Keratinocyte (primary cell): ENCODE measurements at regions not wholly inside any gene's neighbourhood (a gene's known extent, or its start where the extent isn't known, plus 50 kb on each side); places are given as distances from the start of the nearest gene placed in this dataset.

Source experiments
- EZH2 ChIP-seq: IDR thresholded peaks from one replicate; pipeline ENCODE4 v1.6.1; 2012; ENCODE audit warnings: inconsistent platforms, mild to moderate bottlenecking, low read length, moderate library complexity
- TF ChIP-seq, protein P1 (sequence below), 3 experiments: IDR thresholded peaks in 1 of 3; conservative IDR thresholded peaks in 1 of 3; optimal IDR thresholded peaks in 1 of 3; 2 replicates in 2 of 3; 3 replicates in 1 of 3; pipeline versions ENCODE3 to v1.5.1; 2011; ENCODE audit warnings: low read length in 3 of 3, mild to moderate bottlenecking in 3 of 3, moderate library complexity in 2 of 3, control low read depth in 1 of 3, inconsistent platforms in 1 of 3; ENCODE audit not compliant: insufficient read depth in 2 of 3; ENCODE audit errors: extremely low read depth in 1 of 3

DNA sequence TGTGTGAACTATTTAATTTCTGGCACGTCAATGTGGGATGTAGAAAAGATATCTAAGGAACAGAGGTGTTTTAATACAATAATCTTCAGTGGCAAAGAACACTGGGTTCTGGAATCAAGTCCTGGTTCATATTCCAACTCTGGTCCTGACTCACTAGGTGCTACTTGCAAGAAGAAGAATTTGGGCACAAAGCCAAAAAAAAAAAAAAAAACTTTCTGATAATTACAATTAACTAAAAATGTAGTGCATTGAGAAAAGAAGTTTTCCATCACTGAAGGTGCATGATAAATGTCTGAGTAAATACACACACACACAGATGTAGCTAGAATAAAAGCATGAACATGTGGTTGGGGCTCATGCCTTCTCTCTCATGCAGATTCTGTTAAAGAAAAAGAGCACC is 424.4 kb upstream of the REG3G start:
- TF ChIP-seq, protein P1, sequence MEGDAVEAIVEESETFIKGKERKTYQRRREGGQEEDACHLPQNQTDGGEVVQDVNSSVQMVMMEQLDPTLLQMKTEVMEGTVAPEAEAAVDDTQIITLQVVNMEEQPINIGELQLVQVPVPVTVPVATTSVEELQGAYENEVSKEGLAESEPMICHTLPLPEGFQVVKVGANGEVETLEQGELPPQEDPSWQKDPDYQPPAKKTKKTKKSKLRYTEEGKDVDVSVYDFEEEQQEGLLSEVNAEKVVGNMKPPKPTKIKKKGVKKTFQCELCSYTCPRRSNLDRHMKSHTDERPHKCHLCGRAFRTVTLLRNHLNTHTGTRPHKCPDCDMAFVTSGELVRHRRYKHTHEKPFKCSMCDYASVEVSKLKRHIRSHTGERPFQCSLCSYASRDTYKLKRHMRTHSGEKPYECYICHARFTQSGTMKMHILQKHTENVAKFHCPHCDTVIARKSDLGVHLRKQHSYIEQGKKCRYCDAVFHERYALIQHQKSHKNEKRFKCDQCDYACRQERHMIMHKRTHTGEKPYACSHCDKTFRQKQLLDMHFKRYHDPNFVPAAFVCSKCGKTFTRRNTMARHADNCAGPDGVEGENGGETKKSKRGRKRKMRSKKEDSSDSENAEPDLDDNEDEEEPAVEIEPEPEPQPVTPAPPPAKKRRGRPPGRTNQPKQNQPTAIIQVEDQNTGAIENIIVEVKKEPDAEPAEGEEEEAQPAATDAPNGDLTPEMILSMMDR (optimal IDR thresholded peaks at IDR 0.05 in 1 of 3, IDR thresholded peaks at IDR 0.05 in 1 of 3, conservative IDR thresholded peaks at IDR 0.05 in 1 of 3; ENCODE audit: extremely low read depth in 1 of 3, insufficient read depth in 2 of 3, low read length in 3 of 3): no peak
- TF ChIP-seq EZH2: no peak
